OCI-LY1 (cell line): ENCODE measurements at regions not wholly inside any gene's neighbourhood (a gene's known extent, or its start where the extent isn't known, plus 50 kb on each side); places are given as distances from the start of the nearest gene placed in this dataset.

Experiments
- H2AFZ ChIP-seq: fragments of 200-600 bp; sonication (generic), shearing (Covaris generic); 2 replicates; pipeline ENCODE4 v1.6.0; 2014; ENCODE audit warnings: antibody characterized with exemption, mild to moderate bottlenecking, low read length
- H3F3A ChIP-seq: fragments of 200-600 bp; sonication (generic), shearing (Covaris generic); 2 replicates; pipeline ENCODE4 v1.6.0; 2014; ENCODE audit warnings: mild to moderate bottlenecking, antibody characterized with exemption, low read length, moderate library complexity; ENCODE audit not compliant: insufficient read depth
- H3K27ac ChIP-seq: fragments of 200-600 bp; sonication (generic); 2 replicates; pipeline ENCODE4 v1.5.1; 2014; ENCODE audit warnings: low read length, mixed run types, mild to moderate bottlenecking, low read depth; ENCODE audit not compliant: poor library complexity, severe bottlenecking
- H3K27me3 ChIP-seq: fragments of 200-600 bp; sonication (generic); 2 replicates; pipeline ENCODE4 v1.6.0; 2014; ENCODE audit warnings: antibody characterized with exemption, mild to moderate bottlenecking, low read length, moderate library complexity; ENCODE audit not compliant: insufficient read depth
- H3K36me3 ChIP-seq: fragments of 200-600 bp; sonication (generic); 2 replicates; pipeline ENCODE4 v1.6.1; 2014; ENCODE audit warnings: mild to moderate bottlenecking, antibody characterized with exemption, low read length, moderate library complexity, mixed read lengths; ENCODE audit not compliant: insufficient read depth
- H3K4me1 ChIP-seq: fragments of 200-600 bp; sonication (generic); 2 replicates; pipeline ENCODE4 v1.5.1; 2014; ENCODE audit warnings: mild to moderate bottlenecking, low read length, moderate library complexity; ENCODE audit not compliant: insufficient read depth, severe bottlenecking
- H3K4me2 ChIP-seq: fragments of 200-600 bp; sonication (generic), shearing (Covaris generic); 2 replicates; pipeline ENCODE4 v1.6.1; 2014; ENCODE audit warnings: low read length
- H3K4me3 ChIP-seq: fragments of 200-600 bp; sonication (generic); 2 replicates; pipeline ENCODE4 v1.5.1; 2014; ENCODE audit warnings: low read length, low read depth, mild to moderate bottlenecking, mixed read lengths; ENCODE audit not compliant: poor library complexity, severe bottlenecking
- H3K79me2 ChIP-seq: fragments of 200-600 bp; shearing (Covaris generic); 2 replicates; pipeline ENCODE4 v1.6.1; 2016; ENCODE audit warnings: mixed run types, low read length, mixed read lengths; ENCODE audit not compliant: insufficient read depth
- H3K9ac ChIP-seq: fragments of 200-600 bp; sonication (generic), shearing (Covaris generic); 2 replicates; pipeline ENCODE4 v1.6.1; 2014; ENCODE audit warnings: mild to moderate bottlenecking, low read length, mixed read lengths
- H3K9me2 ChIP-seq: fragments of 200-600 bp; sonication (generic), shearing (Covaris generic); 2 replicates; pipeline ENCODE4 v1.6.1; 2014; ENCODE audit warnings: low read depth, mild to moderate bottlenecking, low read length, mixed read lengths
- H3K9me3 ChIP-seq: fragments of 200-600 bp; shearing (Covaris generic); 2 replicates; pipeline ENCODE4 v1.6.1; 2014; ENCODE audit warnings: low read length, mixed read lengths
- H4K20me1 ChIP-seq: fragments of 200-600 bp; sonication (generic), shearing (Covaris generic); 2 replicates; pipeline ENCODE4 v1.6.0; 2016; ENCODE audit warnings: mild to moderate bottlenecking, low read length; ENCODE audit not compliant: insufficient read depth
- EZH2 ChIP-seq: fragments of 200-600 bp; sonication (generic), shearing (Covaris generic); IDR thresholded peaks from 2 replicates; pipeline ENCODE4 v1.8.0; 2017; ENCODE audit warnings: borderline replicate concordance, mixed run types, mild to moderate bottlenecking, antibody characterized with exemption, low read length, moderate library complexity, mixed read lengths
- TF ChIP-seq, protein P1 (sequence below): fragments of 200-600 bp; sonication (generic), shearing (Covaris generic); IDR thresholded peaks from 2 replicates; pipeline ENCODE4 v1.5.1; 2017; ENCODE audit warnings: mild to moderate bottlenecking, antibody characterized with exemption, low read length, moderate library complexity, mixed read lengths

DNA sequence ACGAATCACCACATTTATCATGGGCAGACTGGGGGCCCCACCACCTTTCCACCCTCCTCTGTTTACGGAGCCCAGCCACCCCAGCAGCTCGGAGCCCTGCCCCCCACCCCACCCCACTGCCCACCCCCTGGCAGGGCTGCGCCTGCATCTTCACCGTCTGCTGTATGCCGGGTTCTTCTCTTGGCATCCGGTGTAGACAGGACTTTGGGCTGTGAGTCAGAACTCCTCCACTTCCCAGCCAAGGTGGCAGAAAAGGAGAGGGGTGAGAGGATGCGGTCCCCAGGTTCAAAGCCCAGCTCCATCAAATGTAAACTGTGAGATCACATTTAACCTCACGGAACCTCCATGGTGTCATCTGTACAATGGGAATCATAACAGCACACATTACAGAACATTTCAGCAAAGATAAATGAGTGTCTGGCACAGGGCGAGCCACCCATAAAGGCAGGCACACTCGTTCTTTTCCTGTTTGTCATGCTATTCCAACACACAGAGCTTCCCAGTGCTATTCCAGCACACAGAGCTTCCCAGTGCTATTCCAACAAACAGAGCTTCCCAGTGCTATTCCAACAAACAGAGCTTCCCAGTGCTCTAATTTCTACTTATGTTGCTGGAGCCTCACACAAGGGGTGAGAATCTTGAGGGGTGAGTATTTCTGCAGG is 292.7 kb upstream of the RTL1 start:
- Histone ChIP-seq H3K79me2 (no peaks in the 10 kb centered on the region), H3F3A (no peaks in the 10 kb centered on the region), H3K9me3 (no peaks in the 10 kb centered on the region), H3K9ac (no peak overlapping the region), H3K9me2 (no peaks in the 10 kb centered on the region), H3K36me3 (no peaks in the 10 kb centered on the region), H3K4me2 (no peak overlapping the region), H4K20me1 (no peaks in the 10 kb centered on the region), H3K27ac (no peak overlapping the region), H3K27me3 (no peaks in the 10 kb centered on the region), H3K4me3 (no peak overlapping the region), H3K4me1 (no peaks in the 10 kb centered on the region), H2AFZ (no peak overlapping the region)
- no peak for TF ChIP-seq EZH2
- TF ChIP-seq, protein P1, sequence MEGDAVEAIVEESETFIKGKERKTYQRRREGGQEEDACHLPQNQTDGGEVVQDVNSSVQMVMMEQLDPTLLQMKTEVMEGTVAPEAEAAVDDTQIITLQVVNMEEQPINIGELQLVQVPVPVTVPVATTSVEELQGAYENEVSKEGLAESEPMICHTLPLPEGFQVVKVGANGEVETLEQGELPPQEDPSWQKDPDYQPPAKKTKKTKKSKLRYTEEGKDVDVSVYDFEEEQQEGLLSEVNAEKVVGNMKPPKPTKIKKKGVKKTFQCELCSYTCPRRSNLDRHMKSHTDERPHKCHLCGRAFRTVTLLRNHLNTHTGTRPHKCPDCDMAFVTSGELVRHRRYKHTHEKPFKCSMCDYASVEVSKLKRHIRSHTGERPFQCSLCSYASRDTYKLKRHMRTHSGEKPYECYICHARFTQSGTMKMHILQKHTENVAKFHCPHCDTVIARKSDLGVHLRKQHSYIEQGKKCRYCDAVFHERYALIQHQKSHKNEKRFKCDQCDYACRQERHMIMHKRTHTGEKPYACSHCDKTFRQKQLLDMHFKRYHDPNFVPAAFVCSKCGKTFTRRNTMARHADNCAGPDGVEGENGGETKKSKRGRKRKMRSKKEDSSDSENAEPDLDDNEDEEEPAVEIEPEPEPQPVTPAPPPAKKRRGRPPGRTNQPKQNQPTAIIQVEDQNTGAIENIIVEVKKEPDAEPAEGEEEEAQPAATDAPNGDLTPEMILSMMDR = no peak

DNA sequence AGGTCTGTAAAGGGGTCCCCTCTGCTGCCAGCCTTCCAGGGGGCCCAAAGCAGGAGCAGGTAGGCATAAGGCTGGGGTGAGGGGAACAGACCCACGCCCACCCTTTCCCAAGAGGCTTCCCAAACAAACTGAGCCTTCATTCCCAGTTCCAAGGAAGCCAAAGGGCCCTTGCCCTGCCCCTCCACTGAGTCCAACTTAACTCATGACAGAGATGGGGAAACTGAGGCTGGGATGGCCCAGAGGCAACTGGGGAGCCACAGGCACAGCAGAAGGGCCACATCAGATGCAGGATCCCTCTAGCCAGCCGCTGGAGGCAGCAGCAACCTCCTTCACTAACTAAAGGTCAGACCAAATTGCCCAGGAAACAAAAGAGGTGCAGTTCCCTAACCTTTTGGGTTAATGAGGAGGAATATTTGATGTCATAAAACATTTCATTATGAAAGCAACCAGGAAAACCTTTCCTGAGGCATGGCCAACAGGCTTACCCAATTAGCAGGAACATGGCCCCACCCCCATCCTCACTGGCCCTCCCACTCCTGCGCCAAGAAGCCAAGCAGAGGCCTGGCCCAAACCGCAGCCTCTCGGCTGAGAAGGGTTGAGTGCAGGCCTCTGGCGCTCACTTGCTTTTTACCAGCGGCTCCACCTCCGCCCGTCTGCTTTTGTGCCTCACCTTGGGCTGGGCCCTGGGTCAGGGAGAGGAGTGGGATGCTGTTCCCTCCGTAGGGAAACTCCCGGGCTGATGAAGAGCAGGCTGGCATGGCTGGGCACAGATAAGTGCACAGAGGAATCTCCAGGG is 293.5 kb upstream of the RTL1 start:
- no peaks in the 10 kb centered on the region for H3F3A ChIP-seq
- no peaks in the 10 kb centered on the region for H3K9me2 ChIP-seq
- no peaks in the 10 kb centered on the region for H3K36me3 ChIP-seq
- H3K4me2 ChIP-seq = no peak overlapping the region
- no peak for TF ChIP-seq EZH2
- TF ChIP-seq, protein P1 = no peak
- no peak overlapping the region for H3K4me3 ChIP-seq
- no peak overlapping the region for H3K9ac ChIP-seq
- H3K9me3 ChIP-seq = no peaks in the 10 kb centered on the region
- H3K27ac ChIP-seq = no peak overlapping the region
- no peak overlapping the region for H2AFZ ChIP-seq
- H3K27me3 ChIP-seq = no peaks in the 10 kb centered on the region
- no peaks in the 10 kb centered on the region for H3K4me1 ChIP-seq
- H4K20me1 ChIP-seq = no peaks in the 10 kb centered on the region
- H3K79me2 ChIP-seq = no peaks in the 10 kb centered on the region

DNA sequence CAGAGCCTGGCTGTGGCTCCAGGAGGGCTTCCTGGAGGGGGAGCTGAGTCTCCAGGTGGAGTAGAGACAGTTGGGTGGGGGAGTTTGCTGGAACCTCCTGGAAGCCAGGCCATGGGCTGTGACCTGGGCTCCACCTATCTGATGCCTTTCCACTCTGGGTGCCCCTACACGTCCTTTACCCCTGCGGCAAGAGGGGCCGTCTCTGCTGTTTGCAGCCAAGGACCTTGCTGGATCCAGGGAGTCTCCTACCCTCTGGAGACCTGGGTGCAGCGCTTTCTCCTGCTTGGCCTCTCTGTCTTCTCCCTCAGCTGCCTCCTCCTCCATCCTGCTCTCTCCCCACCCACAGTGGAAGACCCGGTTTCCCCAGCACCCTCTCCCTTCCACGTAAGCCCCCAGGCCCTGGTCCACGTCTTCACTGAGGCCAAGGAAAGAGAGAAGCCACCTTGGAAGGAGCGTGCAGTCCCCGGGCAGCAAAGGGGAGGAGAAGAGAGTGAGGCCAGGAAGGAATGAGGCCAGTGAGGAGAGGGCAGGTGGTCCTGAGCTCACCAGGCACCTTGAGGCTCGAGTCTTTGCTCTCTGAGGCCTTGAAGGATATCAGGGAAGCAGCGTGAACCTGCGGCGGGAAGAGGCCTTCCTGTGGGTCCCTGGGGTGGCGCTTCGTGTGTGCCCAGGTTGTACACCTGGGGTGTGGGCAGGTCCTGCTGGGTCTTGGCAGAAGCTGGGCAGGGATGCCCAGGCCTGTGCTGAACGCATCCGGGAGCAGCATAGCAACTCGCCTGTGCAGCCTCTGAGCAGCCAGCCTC is 294.3 kb upstream of the RTL1 start:
- Histone ChIP-seq H3K9ac (no peak overlapping the region), H3K4me1 (no peaks in the 10 kb centered on the region), H3K79me2 (no peaks in the 10 kb centered on the region), H2AFZ (no peak overlapping the region), H3K4me3 (no peak overlapping the region), H3K27me3 (no peaks in the 10 kb centered on the region), H4K20me1 (no peaks in the 10 kb centered on the region), H3K4me2 (no peak overlapping the region), H3K9me2 (no peaks in the 10 kb centered on the region), H3F3A (no peaks in the 10 kb centered on the region), H3K9me3 (no peaks in the 10 kb centered on the region), H3K27ac (no peak overlapping the region), H3K36me3 (no peaks in the 10 kb centered on the region)
- TF ChIP-seq, protein P1 = no peak
- TF ChIP-seq EZH2 = no peak
